ENCODE measurements at regions not wholly inside any gene's neighbourhood (a gene's known extent, or its start where the extent isn't known, plus 50 kb on each side); places are given as distances from the start of the nearest gene placed in this dataset.

- TF ChIP-seq CTCF (IDR thresholded peaks at IDR 0.05) (no peak), POLR2A (IDR thresholded peaks at IDR 0.05) (no peak)
Measured at GRCh38 chr3:153649286-153649839, 471.8 kb upstream of the ARHGEF26 start.

Measured in heart left ventricle (tissue), 13 donors.